Lung (tissue), 11 donors: ENCODE measurements at regions not wholly inside any gene's neighbourhood (a gene's known extent, or its start where the extent isn't known, plus 50 kb on each side); places are given as distances from the start of the nearest gene placed in this dataset.

Experiments
- ATAC-seq: fragments of 200-7000 bp; cut with Tn5 transposase; one replicate; pipeline ENCODE4 v1.9.1; 2020; ENCODE audit warnings: moderate number of reproducible peaks; ENCODE audit not compliant: insufficient read depth, low FRiP score
- DNase-seq, 3 donors: peaks; one replicate each; pipeline ENCODE4 v3.0.0-alpha.2; 2013 to 2017
- H3K27ac ChIP-seq, 2 donors: one replicate each; pipeline ENCODE4 v1.5.1; 2013; ENCODE audit warnings: mild to moderate bottlenecking in 2 of 2, moderate library complexity in 2 of 2, control low read depth in 1 of 2, inconsistent platforms in 1 of 2, low read depth in 1 of 2, low read length in 1 of 2
- H3K27me3 ChIP-seq, 3 donors: one replicate each; pipeline ENCODE4 v1.5.1; 2013; ENCODE audit warnings: low read length in 2 of 3; ENCODE audit not compliant: control insufficient read depth in 3 of 3, insufficient read depth in 3 of 3
- H3K36me3 ChIP-seq, 4 donors: one replicate each; pipeline ENCODE4 v1.5.1; 2013; ENCODE audit warnings: low read length in 4 of 4, mild to moderate bottlenecking in 1 of 4, moderate library complexity in 1 of 4; ENCODE audit not compliant: control insufficient read depth in 4 of 4, insufficient read depth in 4 of 4
- H3K4me1 ChIP-seq, 5 donors: one replicate each; pipeline ENCODE4 v1.5.1; 2013; ENCODE audit warnings: low read length in 5 of 5, mild to moderate bottlenecking in 2 of 5, moderate library complexity in 1 of 5; ENCODE audit not compliant: control insufficient read depth in 5 of 5, insufficient read depth in 5 of 5
- H3K4me3 ChIP-seq: one replicate; pipeline ENCODE4 v1.5.1; 2013; ENCODE audit warnings: mild to moderate bottlenecking, control low read depth, moderate library complexity
- H3K9ac ChIP-seq, 2 donors: one replicate each; pipeline ENCODE4 v1.5.1; 2013; ENCODE audit warnings: low read length in 2 of 2, control low read depth in 1 of 2; ENCODE audit not compliant: insufficient read depth in 1 of 2
- H3K9me3 ChIP-seq, 4 donors: one replicate each; pipeline ENCODE4 v1.5.1; 2013; ENCODE audit warnings: low read length in 3 of 4, mild to moderate bottlenecking in 1 of 4, moderate library complexity in 1 of 4; ENCODE audit not compliant: control insufficient read depth in 4 of 4, insufficient read depth in 3 of 4
- CTCF ChIP-seq: IDR thresholded peaks from 2 replicates; pipeline ENCODE4 v1.5.1; 2012; ENCODE audit warnings: mild to moderate bottlenecking; ENCODE audit errors: control extremely low read depth, extremely low read depth
- WGBS, 2 donors: extraction: QIAGEN DNeasy Blood & Tissue Kit; methylation state at CpG; one replicate each; pipeline ENCODE4 v1.1.7; 2013; 5-methylcytosine and 5-hydroxymethylcytosine counted together
- donor health status: control.
- donor health status: control.
- donor health status: Bipolar disorder and iron deficiency.
- donor health status: healthy.
- donor health status: DM: yes; HTN: yes; CAD: no.

GRCh38 chr5:3530251-3530650, 65.4 kb upstream of the IRX1 start:
- TF ChIP-seq CTCF: no peak
- no peaks in the 10 kb centered on the region for H3K36me3 ChIP-seq

GRCh38 chr5:3526551-3527185, 69.0 kb upstream of the IRX1 start:
- WGBS, 2 donors: 62 to 65% methylated on average over 4 of the region's 4 CpGs
- no peak overlapping the region for H3K4me3 ChIP-seq
- TF ChIP-seq CTCF: no peak
- H3K36me3 ChIP-seq: no peaks in the 10 kb centered on the region
- H3K27ac ChIP-seq: no peak overlapping the region
- ATAC-seq (no peak), DNase-seq (no peak)
- no peaks in the 10 kb centered on the region for H3K27me3 ChIP-seq
- H3K4me1 ChIP-seq: peaks cover 0 to 7% (median 0%) of the 10 kb centered on the region in 5 donors
- peaks cover 0 to 6% (median 0%) of the 10 kb centered on the region in 4 donors for H3K9me3 ChIP-seq
- H3K9ac ChIP-seq: no peak overlapping the region

More at GRCh38 chr5:3530251-3530650, 65.4 kb upstream of the IRX1 start:
- 75 to 83% methylated on average over 2 of the region's 2 CpGs for WGBS, 2 donors
- H3K27ac ChIP-seq: no peak overlapping the region
- peaks cover 0 to 2% (median 0%) of the 10 kb centered on the region in 4 donors for H3K9me3 ChIP-seq
- no peak overlapping the region for H3K4me3 ChIP-seq
- no peak for ATAC-seq
- no peak for DNase-seq
- H3K27me3 ChIP-seq: no peaks in the 10 kb centered on the region
- peaks cover 0 to 9% (median 0%) of the 10 kb centered on the region in 5 donors for H3K4me1 ChIP-seq
- no peak overlapping the region for H3K9ac ChIP-seq

- Histone ChIP-seq H3K4me3 (no peak overlapping the region), H3K27me3 (no peaks in the 10 kb centered on the region), H3K9ac (no peak overlapping the region), H3K27ac (no peak overlapping the region), H3K9me3 (peaks cover 0 to 6% (median 0%) of the 10 kb centered on the region in 4 donors), H3K36me3 (no peaks in the 10 kb centered on the region), H3K4me1 (no peaks in the 10 kb centered on the region)
- DNase-seq: no peak
- 90 to 91% methylated on average over 3 of the region's 3 CpGs for WGBS, 2 donors
- TF ChIP-seq CTCF: no peak
- no peak for ATAC-seq
Observed at GRCh38 chr5:3522491-3522890, 73.1 kb upstream of the IRX1 start.

GRCh38 chr5:3518576-3518975, 77.1 kb upstream of the IRX1 start:
- Histone ChIP-seq H3K9me3 (no peaks in the 10 kb centered on the region), H3K9ac (no peak overlapping the region), H3K4me3 (no peak overlapping the region), H3K27me3 (no peaks in the 10 kb centered on the region), H3K4me1 (no peaks in the 10 kb centered on the region), H3K36me3 (no peaks in the 10 kb centered on the region), H3K27ac (no peak overlapping the region)
- 84 to 90% methylated on average over 9 of the region's 9 CpGs for WGBS, 2 donors
- DNase-seq (no peak), ATAC-seq (no peak)
- TF ChIP-seq CTCF: no peak
